B cell (primary cell): ENCODE measurements at regions not wholly inside any gene's neighbourhood (a gene's known extent, or its start where the extent isn't known, plus 50 kb on each side); places are given as distances from the start of the nearest gene placed in this dataset.

Source experiments
- ATAC-seq: fragments of 200-7000 bp; cut with Tn5 transposase; one replicate; pipeline ENCODE4 v1.10.0; 2021; ENCODE audit warnings: low read depth, mild to moderate bottlenecking, moderate number of reproducible peaks, moderate library complexity
- CTCF ChIA-PET: fragments of 350-600 bp; sonication (Branson Sonifier 250); formaldehyde crosslinking; loops from one replicate; lab custom pipeline; 2021; ENCODE audit warnings: antibody characterized with exemption, inconsistent platforms; lab: Charles Lee
- POLR2A ChIA-PET: fragments of 350-600 bp; sonication (Branson Sonifier 250); formaldehyde crosslinking; loops from one replicate; lab custom pipeline; 2021; ENCODE audit warnings: antibody characterized with exemption; lab: Charles Lee
- DNase-seq: peaks from one replicate; pipeline ENCODE4 v3.0.0; 2013
- H2AFZ ChIP-seq: 2 replicates; pipeline ENCODE4 v1.6.1; 2012; ENCODE audit warnings: mild to moderate bottlenecking, low read depth, low read length; ENCODE audit not compliant: insufficient read depth, poor library complexity, severe bottlenecking
- H3K27ac ChIP-seq, 2 donors: 1 replicate in 1 of 2; 2 replicates in 1 of 2; pipeline ENCODE4 v1.5.1; 2012 to 2013; ENCODE audit warnings: low read length in 2 of 2, mild to moderate bottlenecking in 2 of 2, moderate library complexity in 1 of 2
- H3K27me3 ChIP-seq, 4 experiments: fragments of 200-600 bp in 1 of 4; sonication (generic) in 1 of 4; replicated peaks in 1 of 4; 1 replicate in 2 of 4; 2 replicates in 2 of 4; pipeline versions ENCODE4 v1.6.1 to v1.7.0; 2013 to 2016; ENCODE audit warnings: low read length in 3 of 4, mild to moderate bottlenecking in 2 of 4, mixed read lengths in 1 of 4, moderate library complexity in 1 of 4; ENCODE audit not compliant: insufficient read depth in 4 of 4, control insufficient read depth in 3 of 4; ENCODE audit errors: control extremely low read depth in 1 of 4
- H3K36me3 ChIP-seq, 2 experiments: replicated peaks in 1 of 2; 1 replicate in 1 of 2; 2 replicates in 1 of 2; pipeline versions ENCODE4 v1.6.1 to v1.7.1; 2013; ENCODE audit warnings: low read length in 1 of 2; ENCODE audit not compliant: insufficient read depth in 2 of 2, control insufficient read depth in 1 of 2; ENCODE audit errors: control extremely low read depth in 1 of 2, extremely low read depth in 1 of 2
- H3K4me1 ChIP-seq, 2 donors: fragments of 200-600 bp in 1 of 2; sonication (generic) in 1 of 2; 1 replicate in 1 of 2; 2 replicates in 1 of 2; pipeline versions ENCODE4 v1.5.1 to v1.6.1; 2013 to 2017; ENCODE audit warnings: low read length in 2 of 2; ENCODE audit not compliant: control insufficient read depth in 2 of 2, insufficient read depth in 2 of 2
- H3K4me2 ChIP-seq: replicated peaks from 2 replicates; pipeline ENCODE3; 2012; ENCODE audit warnings: mild to moderate bottlenecking, low read depth, low read length; ENCODE audit not compliant: poor library complexity, severe bottlenecking
- H3K4me3 ChIP-seq, 5 experiments: fragments of 200-600 bp in 1 of 5; sonication (generic) in 1 of 5; 1 replicate in 3 of 5; 2 replicates in 2 of 5; pipeline versions ENCODE4 v1.5.1 to v1.7.0; 2011 to 2016; ENCODE audit warnings: low read length in 4 of 5, mild to moderate bottlenecking in 4 of 5, low read depth in 2 of 5, control low read depth in 1 of 5, moderate library complexity in 1 of 5; ENCODE audit not compliant: insufficient read depth in 1 of 5; ENCODE audit errors: control extremely low read depth in 1 of 5, extremely low read depth in 1 of 5
- H3K79me2 ChIP-seq: fragments of 200-600 bp; sonication (generic); one replicate; pipeline ENCODE4 v1.6.0; 2016; ENCODE audit warnings: low read length; ENCODE audit not compliant: control insufficient read depth, insufficient read depth
- H3K9ac ChIP-seq: fragments of 200-600 bp; sonication (generic); 2 replicates; pipeline ENCODE4 v1.6.1; 2017; ENCODE audit warnings: mild to moderate bottlenecking, low read length, moderate library complexity
- H3K9me3 ChIP-seq, 3 donors: one replicate each; pipeline versions ENCODE4 v1.6.1 to v1.7.1; 2013; ENCODE audit warnings: low read length in 2 of 3; ENCODE audit not compliant: control insufficient read depth in 2 of 3, insufficient read depth in 1 of 3; ENCODE audit errors: control extremely low read depth in 1 of 3
- H4K20me1 ChIP-seq: 2 replicates; pipeline ENCODE4 v1.6.0; 2012; ENCODE audit warnings: mild to moderate bottlenecking, low read length; ENCODE audit not compliant: insufficient read depth, control insufficient read depth, poor library complexity, severe bottlenecking
- H3K27ac Mint-ChIP-seq: one replicate; pipeline ENCODE4 v1.8.0; 2021; ENCODE audit warnings: mixed read lengths
- H3K27me3 Mint-ChIP-seq: one replicate; pipeline ENCODE4 v1.8.0; 2021; ENCODE audit warnings: mixed read lengths
- H3K4me1 Mint-ChIP-seq: one replicate; pipeline ENCODE4 v1.8.0; 2021; ENCODE audit warnings: mixed read lengths
- H3K4me3 Mint-ChIP-seq: one replicate; pipeline ENCODE4 v1.8.0; 2021; ENCODE audit warnings: mixed read lengths
- H3K9me3 Mint-ChIP-seq: one replicate; pipeline ENCODE4 v1.8.0; 2022; ENCODE audit warnings: mixed read lengths; ENCODE audit not compliant: insufficient read depth
- CTCF ChIP-seq: fragments of 200-600 bp; IDR thresholded peaks from one replicate; pipeline ENCODE4 v1.8.0; 2022; ENCODE audit warnings: antibody characterized with exemption, mild to moderate bottlenecking
- EZH2 ChIP-seq: IDR thresholded peaks from 2 replicates; pipeline ENCODE4 v1.6.1; 2012; ENCODE audit warnings: borderline replicate concordance, low read depth, mild to moderate bottlenecking, moderate library complexity, low read length; ENCODE audit not compliant: insufficient read depth, poor library complexity, severe bottlenecking
- WGBS: methylation state at CpG from one replicate; pipeline ENCODE4 v1.1.5; 2013; ENCODE audit warnings: missing lambda C conversion rate; ENCODE audit not compliant: insufficient coverage; 5-methylcytosine and 5-hydroxymethylcytosine counted together
- intact Hi-C: fragments of 100-400 bp; cut with micrococcal nuclease; formaldehyde crosslinking; loops from one replicate; pipeline ENCODE4 v1.10.0; 2022

- Mint-ChIP-seq H3K4me1 (no peaks in the 10 kb centered on the region), H3K27ac (no peak overlapping the region), H3K4me3 (no peak overlapping the region), H3K9me3 (peaks cover 2% of the 10 kb centered on the region), H3K27me3 (no peaks in the 10 kb centered on the region)
- CTCF ChIA-PET, result no interaction called here
- DNase-seq, result no peak
- Histone ChIP-seq H3K27me3 (no peaks in the 10 kb centered on the region), H3K9ac (no peak overlapping the region), H3K4me1 (no peaks in the 10 kb centered on the region), H3K79me2 (no peaks in the 10 kb centered on the region), H3K27ac (no peak overlapping the region), H3K4me2 (no peak overlapping the region), H2AFZ (no peak overlapping the region), H3K36me3 (no peaks in the 10 kb centered on the region), H4K20me1 (no peaks in the 10 kb centered on the region), H3K4me3 (no peak overlapping the region), H3K9me3 (peaks cover 0 to 100% (median 2%) of the 10 kb centered on the region in 3 donors)
- no peak for TF ChIP-seq CTCF
- TF ChIP-seq EZH2, result no peak
- WGBS, result 83% methylated on average over 17 of the region's 17 CpGs
- intact Hi-C loops, result no loop called here
- POLR2A ChIA-PET, result no interaction called here
- no peak for ATAC-seq
Measured at GRCh38 chr12:34291001-34291400, 268.7 kb downstream of the ALG10 start.

- ChIA-PET POLR2A (no interaction called here), CTCF (no interaction called here)
- no peak overlapping the region for H2AFZ ChIP-seq
- TF ChIP-seq EZH2 (no peak), CTCF (no peak)
- Mint-ChIP-seq H3K9me3 (peaks cover 2% of the 10 kb centered on the region), H3K27me3 (no peaks in the 10 kb centered on the region), H3K27ac (no peak overlapping the region), H3K4me3 (no peak overlapping the region), H3K4me1 (no peaks in the 10 kb centered on the region)
- no peaks in the 10 kb centered on the region for H3K4me1 ChIP-seq
- no peak overlapping the region for H3K4me3 ChIP-seq
- no peak overlapping the region for H3K9ac ChIP-seq
- no peaks in the 10 kb centered on the region for H4K20me1 ChIP-seq
- H3K79me2 ChIP-seq, result no peaks in the 10 kb centered on the region
- WGBS, result 90% methylated on average over 17 of the region's 19 CpGs
- H3K4me2 ChIP-seq, result no peak overlapping the region
- H3K27me3 ChIP-seq, result no peaks in the 10 kb centered on the region
- ATAC-seq, result no peak
- DNase-seq, result no peak
- H3K9me3 ChIP-seq, result peaks cover 0 to 100% (median 0%) of the 10 kb centered on the region in 3 donors
- intact Hi-C loops, result no loop called here
- no peaks in the 10 kb centered on the region for H3K36me3 ChIP-seq
- no peak overlapping the region for H3K27ac ChIP-seq
Measured at GRCh38 chr12:34291426-34291901, 269.2 kb downstream of the ALG10 start.
